SU-DHL-6 (cell line): ENCODE measurements at regions not wholly inside any gene's neighbourhood (a gene's known extent, or its start where the extent isn't known, plus 50 kb on each side); places are given as distances from the start of the nearest gene placed in this dataset.

Source experiments
- H2AFZ ChIP-seq: fragments of 200-600 bp; sonication (generic); 2 replicates; pipeline ENCODE4 v1.6.1; 2014; ENCODE audit warnings: low read depth, mild to moderate bottlenecking, moderate library complexity, mixed read lengths, antibody characterized with exemption, low read length; ENCODE audit not compliant: severe bottlenecking
- H3F3A ChIP-seq: fragments of 200-600 bp; shearing (Covaris generic); 2 replicates; pipeline ENCODE4 v1.6.0; 2016; ENCODE audit warnings: antibody characterized with exemption, mild to moderate bottlenecking; ENCODE audit not compliant: insufficient read depth
- H3K27ac ChIP-seq: fragments of 200-600 bp; sonication (generic); 2 replicates; pipeline ENCODE4 v1.5.1; 2016; ENCODE audit warnings: low read depth, mild to moderate bottlenecking, low read length, moderate library complexity, mixed read lengths
- H3K27me3 ChIP-seq: fragments of 200-600 bp; sonication (generic), shearing (Covaris generic); 2 replicates; pipeline ENCODE4 v1.6.0; 2014; ENCODE audit warnings: mild to moderate bottlenecking, low read length
- H3K36me3 ChIP-seq: fragments of 200-600 bp; sonication (generic); 2 replicates; pipeline ENCODE4 v1.6.1; 2014; ENCODE audit warnings: mild to moderate bottlenecking, low read length, mixed read lengths
- H3K4me2 ChIP-seq: fragments of 300-600, 200-600 bp; shearing (Covaris generic), sonication (generic); 2 replicates; pipeline ENCODE4 v1.6.0; 2014; ENCODE audit warnings: low read length, low read depth, mild to moderate bottlenecking; ENCODE audit not compliant: poor library complexity, severe bottlenecking
- H3K4me3 ChIP-seq: fragments of 200-600 bp; sonication (generic); 2 replicates; pipeline ENCODE4 v1.5.1; 2014; ENCODE audit warnings: antibody characterized with exemption, low read length, mild to moderate bottlenecking, mixed read lengths; ENCODE audit not compliant: insufficient read depth, poor library complexity, severe bottlenecking
- H3K79me2 ChIP-seq: fragments of 200-600 bp; sonication (generic); 2 replicates; pipeline ENCODE4 v1.6.1; 2014; ENCODE audit warnings: mild to moderate bottlenecking, low read length, moderate library complexity; ENCODE audit not compliant: insufficient read depth
- H3K9ac ChIP-seq: fragments of 200-600 bp; sonication (generic); 2 replicates; pipeline ENCODE4 v1.7.0; 2014; ENCODE audit warnings: mild to moderate bottlenecking, low read length
- H3K9me2 ChIP-seq: fragments of 200-600 bp; sonication (generic); replicated peaks from 2 replicates; pipeline ENCODE4 v1.6.1; 2014; ENCODE audit warnings: low read length; ENCODE audit not compliant: insufficient read depth
- H3K9me3 ChIP-seq: fragments of 200-600 bp; sonication (generic); 2 replicates; pipeline ENCODE4 v1.6.1; 2014; ENCODE audit warnings: low read length, mixed read lengths; ENCODE audit not compliant: insufficient read depth
- H4K20me1 ChIP-seq: fragments of 200-600 bp; sonication (generic); 2 replicates; pipeline ENCODE4 v1.6.1; 2014; ENCODE audit warnings: low read depth, mild to moderate bottlenecking, antibody characterized with exemption, low read length, moderate library complexity, mixed read lengths
- CTCF ChIP-seq: fragments of 200-600 bp; sonication (generic); IDR thresholded peaks from one replicate; pipeline ENCODE4 v1.5.1; 2017; ENCODE audit warnings: antibody characterized with exemption, mild to moderate bottlenecking, low read length, moderate library complexity; ENCODE audit not compliant: insufficient read depth, poor library complexity, severe bottlenecking
- EZH2phosphoT487 ChIP-seq: fragments of 200-600 bp; sonication (generic), shearing (Covaris generic); conservative IDR thresholded peaks from 2 replicates; pipeline ENCODE4 v1.6.1; 2018; ENCODE audit warnings: mild to moderate bottlenecking, antibody characterized with exemption, low read length, moderate library complexity, mixed read lengths

- Histone ChIP-seq H3K4me3 (no peak overlapping the region), H3K79me2 (no peaks in the 10 kb centered on the region), H3F3A (no peaks in the 10 kb centered on the region), H3K36me3 (no peaks in the 10 kb centered on the region), H2AFZ (no peak overlapping the region), H3K9ac (no peak overlapping the region), H3K4me2 (no peak overlapping the region), H3K27ac (no peak overlapping the region), H4K20me1 (no peaks in the 10 kb centered on the region), H3K27me3 (no peaks in the 10 kb centered on the region), H3K9me3 (0 out of 2 replicates have a peak, but pooled peaks cover 5% of the 10 kb centered on the region), H3K9me2 (no peaks in the 10 kb centered on the region)
- TF ChIP-seq CTCF (no peak), EZH2phosphoT487 (no peak)
Observed at GRCh38 chr5:13601112-13601511, 343.4 kb downstream of the DNAH5 start.

- TF ChIP-seq CTCF, result no peak
- TF ChIP-seq EZH2phosphoT487, result no peak
- H3K9me2 ChIP-seq, result no peaks in the 10 kb centered on the region
- no peak overlapping the region for H3K4me3 ChIP-seq
- H3K27me3 ChIP-seq, result no peaks in the 10 kb centered on the region
- no peaks in the 10 kb centered on the region for H3F3A ChIP-seq
- no peak overlapping the region for H3K4me2 ChIP-seq
- H3K9me3 ChIP-seq, result 0 out of 2 replicates have a peak, but pooled peaks cover 5% of the 10 kb centered on the region
- no peak overlapping the region for H3K9ac ChIP-seq
- H2AFZ ChIP-seq, result no peak overlapping the region
- no peaks in the 10 kb centered on the region for H4K20me1 ChIP-seq
- H3K36me3 ChIP-seq, result no peaks in the 10 kb centered on the region
- H3K79me2 ChIP-seq, result no peaks in the 10 kb centered on the region
- H3K27ac ChIP-seq, result no peak overlapping the region
Observed at GRCh38 chr5:13595978-13596377, 348.5 kb downstream of the DNAH5 start.

- H2AFZ ChIP-seq, result no peak overlapping the region
- no peaks in the 10 kb centered on the region for H4K20me1 ChIP-seq
- H3K4me2 ChIP-seq, result no peak overlapping the region
- H3K9ac ChIP-seq, result no peak overlapping the region
- H3K27ac ChIP-seq, result no peak overlapping the region
- no peaks in the 10 kb centered on the region for H3F3A ChIP-seq
- TF ChIP-seq EZH2phosphoT487, result no peak
- no peak for TF ChIP-seq CTCF
- no peaks in the 10 kb centered on the region for H3K27me3 ChIP-seq
- H3K9me3 ChIP-seq, result no peaks in the 10 kb centered on the region
- no peaks in the 10 kb centered on the region for H3K79me2 ChIP-seq
- H3K36me3 ChIP-seq, result no peaks in the 10 kb centered on the region
- H3K9me2 ChIP-seq, result no peaks in the 10 kb centered on the region
- no peak overlapping the region for H3K4me3 ChIP-seq
Observed at GRCh38 chr5:13591621-13592020, 352.9 kb downstream of the DNAH5 start.

GRCh38 chr5:13585324-13585723, 359.2 kb downstream of the DNAH5 start:
- TF ChIP-seq EZH2phosphoT487, result no peak
- H3K79me2 ChIP-seq, result no peaks in the 10 kb centered on the region
- H3K4me2 ChIP-seq, result no peak overlapping the region
- H3K9me2 ChIP-seq, result no peaks in the 10 kb centered on the region
- no peaks in the 10 kb centered on the region for H3F3A ChIP-seq
- no peak overlapping the region for H3K4me3 ChIP-seq
- H4K20me1 ChIP-seq, result no peaks in the 10 kb centered on the region
- no peak overlapping the region for H3K27ac ChIP-seq
- no peak overlapping the region for H2AFZ ChIP-seq
- no peaks in the 10 kb centered on the region for H3K36me3 ChIP-seq
- H3K9me3 ChIP-seq, result no peaks in the 10 kb centered on the region
- no peak overlapping the region for H3K9ac ChIP-seq
- H3K27me3 ChIP-seq, result no peaks in the 10 kb centered on the region
